ENCODE measurements at regions not wholly inside any gene's neighbourhood (a gene's known extent, or its start where the extent isn't known, plus 50 kb on each side); places are given as distances from the start of the nearest gene placed in this dataset.
A peak's percentile ranks its signal among the peaks of the same experiment; 100 is the strongest.
"Not testable (repeated sequence)": the region's sequence is repeated elsewhere in the genome, so short reads cannot be mapped to it uniquely, and the experiment has no call there.

- no peak for DNase-seq
These were observed 116.9 kb upstream of the RAI14 start for GRCh38 chr5:34539183-34539582.

- DNase-seq = no peak
These were observed 115.1 kb upstream of the RAI14 start for GRCh38 chr5:34541067-34541466.

DNA sequence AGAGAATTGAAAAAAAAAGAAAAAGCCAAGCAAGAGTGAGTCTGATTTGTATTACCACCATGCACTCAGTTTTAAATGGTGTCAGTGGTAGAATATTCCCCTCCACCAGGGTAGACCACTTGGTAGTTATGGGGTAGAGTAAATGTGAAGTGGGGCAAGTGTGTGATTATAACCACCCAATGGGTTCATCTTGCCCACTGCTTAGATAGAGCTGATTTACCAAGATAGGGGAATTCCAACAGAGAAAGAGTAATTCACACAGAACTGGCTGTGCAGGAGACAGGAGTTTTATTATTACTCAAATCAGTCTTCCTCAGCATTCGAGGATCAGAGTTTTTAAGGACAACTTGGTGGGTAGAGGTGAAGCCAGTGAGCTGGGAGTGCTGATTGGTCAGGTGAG is 113.3 kb upstream of the RAI14 start:
- no peak for DNase-seq

DNA sequence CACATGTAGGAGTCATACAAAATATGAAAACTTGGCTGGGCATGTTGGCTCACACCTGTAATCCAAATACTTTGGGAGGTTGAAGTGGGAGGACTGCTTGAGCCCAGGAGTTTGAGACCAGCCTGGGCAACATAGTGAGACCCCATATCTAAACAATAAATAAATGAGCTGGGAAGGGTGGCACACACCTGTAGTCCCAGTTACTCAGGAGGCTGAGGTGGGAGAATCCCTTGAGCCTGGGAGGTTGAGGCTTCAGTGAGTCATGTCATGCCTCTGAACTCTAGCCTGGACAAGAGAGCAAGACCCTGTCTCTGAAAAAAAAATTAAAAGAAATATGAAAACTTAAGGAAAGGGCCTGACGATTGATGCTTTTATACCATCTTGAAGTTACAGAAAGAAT is 112.4 kb upstream of the RAI14 start:
- DNase-seq = no peak

GRCh38 chr5:34544403-34544802 is 111.7 kb upstream of the RAI14 start:
- no peak for DNase-seq

- DNase-seq = no peak
These were observed 111.0 kb upstream of the RAI14 start for GRCh38 chr5:34545164-34545563.

DNA sequence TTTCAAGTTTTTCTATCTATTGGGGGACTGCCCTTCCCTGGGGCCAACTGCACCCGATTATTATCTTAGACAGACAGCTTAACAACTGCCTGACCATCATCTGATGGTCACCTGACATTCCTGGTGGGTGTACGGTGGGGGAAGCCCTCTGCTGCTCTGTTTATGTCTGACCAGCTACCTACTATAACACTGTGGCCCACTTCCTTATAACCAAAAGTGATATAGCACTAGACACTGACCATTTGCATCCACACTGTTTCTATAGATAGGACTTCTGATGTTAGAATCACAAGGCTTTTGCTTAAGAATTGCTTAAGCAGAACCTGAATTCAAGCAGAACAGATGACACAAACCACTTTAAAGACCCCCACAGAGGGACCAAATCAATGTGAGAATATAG is 110.5 kb upstream of the RAI14 start:
- DNase-seq = no peak

DNA sequence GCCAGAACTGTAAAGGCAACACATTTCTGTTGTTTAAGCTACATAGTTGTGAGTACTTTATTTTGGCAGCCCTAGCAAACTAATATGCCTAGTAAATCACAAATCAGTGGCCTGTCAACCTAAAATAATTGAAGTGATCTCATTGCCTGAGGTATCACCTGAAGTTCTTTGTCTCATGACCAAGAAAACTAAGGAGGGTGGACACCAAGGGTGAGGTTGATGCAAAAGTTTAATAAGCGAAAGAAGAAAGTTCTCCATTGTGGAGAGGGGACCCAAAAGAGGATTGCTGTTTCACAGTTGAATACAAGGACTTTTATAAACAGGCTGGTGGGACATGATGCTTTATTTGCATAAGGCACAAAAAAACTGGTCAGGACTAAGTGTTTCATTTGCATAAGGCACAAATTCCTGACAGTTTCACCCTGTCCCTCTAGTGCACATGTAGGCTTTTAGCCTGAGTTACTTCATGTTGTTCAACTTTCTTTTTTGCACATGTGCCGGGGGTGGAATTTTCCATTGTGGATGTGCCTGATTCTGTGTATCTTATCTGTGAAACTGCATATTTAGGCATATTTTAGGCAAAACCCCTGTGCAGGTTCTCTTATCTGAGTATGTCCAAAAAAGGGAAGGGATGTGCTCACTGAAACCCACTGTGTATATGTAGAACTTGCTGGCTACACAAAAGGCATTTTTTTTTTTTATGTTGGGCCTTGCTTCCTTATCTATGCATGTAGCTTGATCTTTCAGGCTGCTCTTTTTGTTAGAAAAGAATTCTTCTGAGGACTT is 108.6 kb upstream of the RAI14 start:
- DNase-seq = no peak

GRCh38 chr5:34548086-34548403 is 108.1 kb upstream of the RAI14 start:
- no peak for DNase-seq

DNA sequence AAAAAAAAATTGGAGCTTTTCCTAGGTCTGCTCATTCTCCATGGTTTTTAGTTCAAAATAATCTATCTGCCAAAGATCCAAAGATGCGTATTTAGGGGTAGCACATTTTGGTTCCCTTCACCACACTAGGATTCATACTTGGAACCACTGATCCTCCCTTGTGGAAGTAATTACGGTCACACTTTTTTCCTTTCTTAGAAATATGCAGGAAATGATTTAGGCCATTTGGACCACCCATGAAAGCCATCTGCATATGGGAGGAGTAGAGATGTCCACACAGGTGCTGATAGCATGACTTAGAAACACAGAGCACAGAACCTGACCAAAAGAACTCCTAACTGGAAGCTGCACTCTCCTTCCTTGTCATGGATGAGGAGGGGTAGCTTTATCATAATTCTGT is 105.9 kb upstream of the RAI14 start:
- no peak for DNase-seq

- DNase-seq = no peak
These were observed 105.2 kb upstream of the RAI14 start for GRCh38 chr5:34550964-34551363.

DNA sequence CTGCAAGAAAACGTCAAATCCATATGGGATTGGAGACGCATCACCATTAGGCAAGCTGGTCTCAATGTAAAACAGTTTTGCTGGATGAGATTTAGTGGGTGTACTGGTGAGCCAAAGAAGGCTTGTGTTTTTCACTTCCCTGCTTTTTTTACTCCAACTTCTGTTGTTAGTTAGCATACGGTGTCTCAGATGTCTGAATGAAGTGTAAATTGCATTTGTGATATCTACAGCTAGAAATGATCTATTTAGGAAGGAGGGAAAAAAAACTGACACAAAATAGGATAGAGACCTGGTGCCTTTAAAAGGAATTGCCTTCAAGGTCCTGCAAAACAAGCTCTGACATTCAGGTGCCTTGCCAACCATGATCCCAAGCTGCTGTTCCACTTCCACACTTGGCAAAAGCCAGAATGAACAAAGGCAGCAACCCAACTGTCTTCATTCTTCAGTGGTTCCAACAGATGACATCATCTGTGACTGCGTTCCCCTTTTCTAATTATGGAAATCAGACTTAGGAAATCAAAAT is 104.2 kb upstream of the RAI14 start:
- no peak for DNase-seq

DNA sequence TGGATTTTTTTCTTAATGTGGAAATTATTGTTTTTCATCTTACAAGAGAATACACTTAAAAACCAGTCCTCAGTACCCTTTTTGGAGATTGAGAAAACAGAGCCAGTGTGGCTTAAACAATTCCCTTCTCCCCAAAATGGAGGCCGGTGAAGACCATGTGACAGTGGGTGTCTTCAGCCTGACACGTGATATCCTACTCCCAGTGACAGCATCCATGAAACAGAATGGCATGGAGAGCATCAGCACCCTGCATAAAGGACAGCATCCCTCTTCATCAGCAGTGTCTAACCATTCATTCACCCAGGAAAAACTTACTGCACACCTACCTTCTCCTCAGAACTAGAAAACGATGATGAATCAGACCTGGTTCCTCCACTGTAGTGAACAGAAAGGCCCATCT is 103.4 kb upstream of the RAI14 start:
- DNase-seq = no peak

- DNase-seq = no peak
These were observed 102.5 kb upstream of the RAI14 start for GRCh38 chr5:34553581-34553980.

- DNase-seq = no peak
These were observed 101.5 kb upstream of the RAI14 start for GRCh38 chr5:34554641-34555040.

- DNase-seq = peak; percentile 21
These were observed 100.2 kb upstream of the RAI14 start for GRCh38 chr5:34555699-34556508.

GRCh38 chr5:34556509-34556782 is 99.7 kb upstream of the RAI14 start:
- DNase-seq = no peak

DNA sequence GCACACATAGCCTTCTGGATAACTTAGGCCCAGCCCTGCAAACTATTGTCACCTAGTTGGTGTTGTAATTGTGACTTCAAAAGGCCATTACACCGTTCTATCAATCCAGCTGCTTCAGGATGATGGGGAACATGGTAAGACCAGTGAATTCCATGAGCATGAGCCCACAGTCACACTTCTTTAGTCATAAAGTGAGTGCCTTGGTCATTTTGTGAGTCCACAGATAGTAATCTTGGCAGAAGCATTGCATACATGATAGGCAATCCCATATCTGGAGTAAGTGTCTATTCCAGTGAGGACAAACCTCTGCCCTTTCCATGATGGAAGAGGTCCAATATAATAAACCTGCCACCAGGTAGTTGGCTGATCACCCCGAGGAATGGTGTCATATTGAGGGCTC is 94.5 kb upstream of the RAI14 start:
- not testable (repeated sequence) for DNase-seq

GRCh38 chr5:34562791-34563190 is 93.3 kb upstream of the RAI14 start:
- no peak for DNase-seq

DNA sequence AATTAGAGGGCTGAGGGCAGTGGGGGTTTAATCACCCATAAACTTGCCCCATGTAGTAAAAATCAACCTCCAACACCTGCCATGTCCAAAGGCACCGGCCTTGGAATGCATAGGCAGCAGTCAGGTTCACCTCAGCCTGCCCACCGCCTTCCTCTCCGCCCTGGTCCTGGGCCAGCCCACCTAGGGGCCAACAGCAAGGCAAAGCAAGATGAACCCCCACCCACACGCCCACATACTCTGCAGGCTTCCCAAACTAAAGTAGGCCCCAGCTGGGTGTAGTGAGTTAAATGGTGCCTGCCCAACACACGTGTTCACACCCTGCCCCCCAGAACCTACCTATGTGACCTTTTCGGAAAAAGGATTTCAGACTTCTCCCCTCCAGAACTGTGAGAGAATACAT is 92.9 kb upstream of the RAI14 start:
- DNase-seq = no peak

GRCh38 chr5:34563931-34564709 is 92.0 kb upstream of the RAI14 start:
- no peak for DNase-seq

GRCh38 chr5:34564710-34565235 is 91.4 kb upstream of the RAI14 start:
- no peak for DNase-seq

- DNase-seq = no peak
These were observed 86.0 kb upstream of the RAI14 start for GRCh38 chr5:34570143-34570542.

All from NCI-H524 treated with DMSO at 0.1 percent for 48 hours (cell line).